ENCODE measurements at regions not wholly inside any gene's neighbourhood (a gene's known extent, or its start where the extent isn't known, plus 50 kb on each side); places are given as distances from the start of the nearest gene placed in this dataset.

GRCh38 chr1:232481091-232481490 is 148.8 kb downstream of the SIPA1L2 start:
- Histone ChIP-seq H3K4me1 (ENCODE audit: low read length) (no peaks in the 10 kb centered on the region), H3K9ac (ENCODE audit: low read length) (no peak overlapping the region), H3K4me2 (ENCODE audit: low read depth, low read length) (no peak overlapping the region), H3K36me3 (replicated peaks; ENCODE audit: insufficient read depth, low read length) (no peaks in the 10 kb centered on the region), H3K27me3 (replicated peaks; ENCODE audit: insufficient read depth, low read length) (no peaks in the 10 kb centered on the region), H2AFZ (ENCODE audit: low read length) (no peak overlapping the region), H4K20me1 (ENCODE audit: insufficient read depth, low read length) (no peaks in the 10 kb centered on the region), H3K9me2 (replicated peaks; ENCODE audit: insufficient read depth, low read length) (no peaks in the 10 kb centered on the region), H3K79me2 (ENCODE audit: low read length) (no peaks in the 10 kb centered on the region), H3K4me3 (ENCODE audit: low read length) (no peak overlapping the region), H3K9me3 (replicated peaks; ENCODE audit: insufficient read depth, low read length) (no peaks in the 10 kb centered on the region), H3F3A (ENCODE audit: insufficient read depth, low read length) (no peaks in the 10 kb centered on the region), H3K27ac (ENCODE audit: low read length) (no peak overlapping the region)
- no peak for DNase-seq
- TF ChIP-seq EZH2 (optimal IDR thresholded peaks at IDR 0.05; ENCODE audit: low read depth, low read length), result no peak

GRCh38 chr1:232477728-232478127 is 152.2 kb downstream of the SIPA1L2 start:
- H3K4me3 ChIP-seq (ENCODE audit: low read length), result no peak overlapping the region
- no peak overlapping the region for H2AFZ ChIP-seq (ENCODE audit: low read length)
- no peaks in the 10 kb centered on the region for H3K79me2 ChIP-seq (ENCODE audit: low read length)
- no peak overlapping the region for H3K27ac ChIP-seq (ENCODE audit: low read length)
- no peaks in the 10 kb centered on the region for H3K9me2 ChIP-seq (replicated peaks; ENCODE audit: insufficient read depth, low read length)
- H4K20me1 ChIP-seq (ENCODE audit: insufficient read depth, low read length), result no peaks in the 10 kb centered on the region
- H3F3A ChIP-seq (ENCODE audit: insufficient read depth, low read length), result no peaks in the 10 kb centered on the region
- no peaks in the 10 kb centered on the region for H3K9me3 ChIP-seq (replicated peaks; ENCODE audit: insufficient read depth, low read length)
- no peaks in the 10 kb centered on the region for H3K36me3 ChIP-seq (replicated peaks; ENCODE audit: insufficient read depth, low read length)
- H3K9ac ChIP-seq (ENCODE audit: low read length), result no peak overlapping the region
- no peak for DNase-seq
- H3K4me1 ChIP-seq (ENCODE audit: low read length), result no peaks in the 10 kb centered on the region
- no peaks in the 10 kb centered on the region for H3K27me3 ChIP-seq (replicated peaks; ENCODE audit: insufficient read depth, low read length)
- no peak for TF ChIP-seq EZH2 (optimal IDR thresholded peaks at IDR 0.05; ENCODE audit: low read depth, low read length)
- TF ChIP-seq CTCF (IDR thresholded peaks at IDR 0.05; ENCODE audit: low read length), result no peak
- no peak for TF ChIP-seq EZH2phosphoT487 (IDR thresholded peaks at IDR 0.05; ENCODE audit: low read length)
- H3K4me2 ChIP-seq (ENCODE audit: low read depth, low read length), result no peak overlapping the region

GRCh38 chr1:232476538-232476950 is 153.4 kb downstream of the SIPA1L2 start:
- no peaks in the 10 kb centered on the region for H3F3A ChIP-seq (ENCODE audit: insufficient read depth, low read length)
- H3K4me3 ChIP-seq (ENCODE audit: low read length), result no peak overlapping the region
- H3K9ac ChIP-seq (ENCODE audit: low read length), result no peak overlapping the region
- no peaks in the 10 kb centered on the region for H3K4me1 ChIP-seq (ENCODE audit: low read length)
- H3K79me2 ChIP-seq (ENCODE audit: low read length), result no peaks in the 10 kb centered on the region
- no peaks in the 10 kb centered on the region for H3K9me3 ChIP-seq (replicated peaks; ENCODE audit: insufficient read depth, low read length)
- no peak overlapping the region for H2AFZ ChIP-seq (ENCODE audit: low read length)
- H3K4me2 ChIP-seq (ENCODE audit: low read depth, low read length), result no peak overlapping the region
- no peaks in the 10 kb centered on the region for H3K27me3 ChIP-seq (replicated peaks; ENCODE audit: insufficient read depth, low read length)
- TF ChIP-seq EZH2phosphoT487 (IDR thresholded peaks at IDR 0.05; ENCODE audit: low read length), result no peak
- no peak for TF ChIP-seq EZH2 (optimal IDR thresholded peaks at IDR 0.05; ENCODE audit: low read depth, low read length)
- no peak for TF ChIP-seq CTCF (IDR thresholded peaks at IDR 0.05; ENCODE audit: low read length)
- no peak overlapping the region for H3K27ac ChIP-seq (ENCODE audit: low read length)
- no peaks in the 10 kb centered on the region for H4K20me1 ChIP-seq (ENCODE audit: insufficient read depth, low read length)
- no peaks in the 10 kb centered on the region for H3K36me3 ChIP-seq (replicated peaks; ENCODE audit: insufficient read depth, low read length)
- DNase-seq, result no peak
- H3K9me2 ChIP-seq (replicated peaks; ENCODE audit: insufficient read depth, low read length), result no peaks in the 10 kb centered on the region

GRCh38 chr1:232474826-232475225 is 155.1 kb downstream of the SIPA1L2 start:
- H3K4me1 ChIP-seq (ENCODE audit: low read length), result no peaks in the 10 kb centered on the region
- H3K79me2 ChIP-seq (ENCODE audit: low read length), result no peaks in the 10 kb centered on the region
- no peak overlapping the region for H3K4me2 ChIP-seq (ENCODE audit: low read depth, low read length)
- no peaks in the 10 kb centered on the region for H3K27me3 ChIP-seq (replicated peaks; ENCODE audit: insufficient read depth, low read length)
- no peak for DNase-seq
- no peak overlapping the region for H3K9ac ChIP-seq (ENCODE audit: low read length)
- H3K9me3 ChIP-seq (replicated peaks; ENCODE audit: insufficient read depth, low read length), result no peaks in the 10 kb centered on the region
- no peaks in the 10 kb centered on the region for H3F3A ChIP-seq (ENCODE audit: insufficient read depth, low read length)
- H3K36me3 ChIP-seq (replicated peaks; ENCODE audit: insufficient read depth, low read length), result no peaks in the 10 kb centered on the region
- no peak overlapping the region for H3K27ac ChIP-seq (ENCODE audit: low read length)
- no peak overlapping the region for H2AFZ ChIP-seq (ENCODE audit: low read length)
- H4K20me1 ChIP-seq (ENCODE audit: insufficient read depth, low read length), result no peaks in the 10 kb centered on the region
- H3K9me2 ChIP-seq (replicated peaks; ENCODE audit: insufficient read depth, low read length), result no peaks in the 10 kb centered on the region
- TF ChIP-seq EZH2 (optimal IDR thresholded peaks at IDR 0.05; ENCODE audit: low read depth, low read length) (no peak), EZH2phosphoT487 (IDR thresholded peaks at IDR 0.05; ENCODE audit: low read length) (no peak), CTCF (IDR thresholded peaks at IDR 0.05; ENCODE audit: low read length) (no peak)
- no peak overlapping the region for H3K4me3 ChIP-seq (ENCODE audit: low read length)
